Right renal pelvis (tissue), 4 donors: ENCODE measurements at regions not wholly inside any gene's neighbourhood (a gene's known extent, or its start where the extent isn't known, plus 50 kb on each side); places are given as distances from the start of the nearest gene placed in this dataset.

Experiments
- DNase-seq, 4 donors: peaks; one replicate each; pipeline ENCODE4 v3.0.0-alpha.2; 2013; ENCODE audit warnings: low read depth in 4 of 4, low spot score in 3 of 4, missing footprints in 1 of 4

DNA sequence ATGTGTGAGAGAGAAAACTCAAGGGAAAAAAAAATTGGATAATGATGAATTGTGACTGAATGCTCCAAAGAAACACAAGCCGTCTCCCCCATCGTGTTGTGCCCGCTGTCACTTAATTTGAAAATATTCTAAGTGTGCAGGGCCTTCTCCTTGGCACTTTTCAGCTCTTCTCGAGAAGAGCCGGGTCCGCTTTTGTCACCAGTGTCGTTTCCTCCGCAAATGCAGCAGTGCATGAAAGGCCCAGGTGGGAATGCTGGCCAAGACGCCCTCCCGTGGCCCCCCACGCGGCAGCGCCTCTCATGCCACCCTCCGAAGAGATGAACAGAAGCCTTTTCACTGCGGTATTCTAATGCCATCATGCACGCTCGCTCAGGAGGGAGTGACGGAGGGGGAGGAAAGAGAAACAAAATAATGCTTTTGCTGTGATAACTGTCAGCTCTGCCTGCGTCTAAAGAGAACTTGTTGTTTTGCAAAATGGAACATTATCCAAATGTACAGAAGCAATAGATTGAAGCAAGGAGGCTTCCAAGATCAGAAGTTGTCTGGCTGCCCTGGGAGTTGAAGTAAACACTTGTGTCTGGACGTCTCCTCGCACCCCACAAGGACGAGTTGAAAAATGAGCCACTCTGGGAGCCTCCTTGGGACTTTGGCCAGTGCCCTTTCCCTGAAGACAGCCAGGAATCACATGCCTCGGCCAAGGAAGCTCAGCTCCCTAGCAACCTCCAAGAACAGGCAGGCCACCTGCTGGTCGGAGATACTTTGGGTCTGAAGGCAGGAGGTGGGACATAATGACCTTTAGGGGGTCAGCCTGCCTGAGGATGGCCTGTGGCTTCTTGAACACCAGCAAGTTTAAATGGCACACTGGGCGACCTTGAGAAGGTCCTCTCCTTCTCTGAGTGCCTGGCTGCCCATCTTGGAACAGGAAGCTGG lies 166.1 kb upstream of the ZC3H12A start:
- DNase-seq: no peak

DNA sequence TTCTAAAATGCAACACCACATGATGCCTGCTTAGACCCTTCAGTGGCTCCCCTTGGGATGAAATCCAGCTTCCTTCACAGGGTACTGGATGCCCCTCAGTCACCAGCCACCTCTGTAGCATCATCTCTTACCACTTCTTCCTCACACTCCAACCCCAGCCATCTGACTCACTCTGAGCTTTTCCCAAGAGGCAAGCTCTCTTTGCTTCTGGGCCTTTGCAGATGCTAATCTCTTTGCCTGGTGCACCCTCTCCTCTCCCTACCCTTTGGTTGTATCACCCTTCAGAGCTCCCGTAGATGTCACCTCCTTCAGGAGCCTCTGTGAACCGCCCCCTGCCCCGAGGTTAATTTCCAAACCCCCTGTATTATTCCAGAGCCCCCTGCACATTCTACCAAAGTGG lies 164.8 kb upstream of the ZC3H12A start:
- DNase-seq: no peak

DNA sequence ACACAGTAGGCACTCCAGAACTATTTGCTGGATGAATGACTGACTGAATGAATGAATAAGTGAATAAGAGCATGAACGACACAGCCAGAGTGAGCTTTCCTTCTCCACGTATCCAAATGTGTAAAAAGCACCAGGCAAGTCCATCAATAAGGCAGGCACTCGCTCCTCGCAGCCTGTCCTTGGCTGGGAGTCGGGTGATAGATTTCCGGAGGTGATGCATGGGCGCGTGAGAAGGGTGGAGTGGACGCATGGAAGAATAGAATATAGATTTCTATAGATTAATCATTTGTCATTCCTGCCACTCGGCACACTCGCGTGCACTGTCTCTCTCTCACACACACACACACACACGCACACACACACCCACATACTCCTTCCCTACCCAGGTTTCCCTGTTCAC lies 164.3 kb upstream of the ZC3H12A start:
- DNase-seq: no peak

DNA sequence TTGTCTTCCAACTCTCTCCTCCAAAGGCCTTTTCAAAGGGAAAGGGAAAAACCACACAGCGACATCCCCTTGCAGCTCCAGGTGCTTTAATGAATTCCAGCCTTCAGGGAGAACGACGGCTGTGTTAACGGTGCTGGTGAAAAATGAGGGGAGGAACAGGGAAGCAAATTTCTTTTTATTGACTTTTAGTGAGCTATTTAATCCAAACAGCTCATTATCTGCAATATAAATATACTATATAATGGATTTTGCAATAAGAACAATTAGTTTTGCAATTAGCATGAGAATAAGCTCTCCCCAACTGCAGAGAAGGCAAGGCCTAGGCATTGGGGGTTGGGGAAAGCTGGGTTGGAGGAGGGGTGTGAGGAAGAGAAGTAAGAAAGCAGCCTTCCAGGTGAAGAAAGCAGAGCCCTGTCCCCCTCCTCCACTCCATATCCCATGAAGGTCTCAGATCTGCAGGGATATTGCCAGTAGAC lies 159.0 kb upstream of the ZC3H12A start:
- DNase-seq: no peak

DNA sequence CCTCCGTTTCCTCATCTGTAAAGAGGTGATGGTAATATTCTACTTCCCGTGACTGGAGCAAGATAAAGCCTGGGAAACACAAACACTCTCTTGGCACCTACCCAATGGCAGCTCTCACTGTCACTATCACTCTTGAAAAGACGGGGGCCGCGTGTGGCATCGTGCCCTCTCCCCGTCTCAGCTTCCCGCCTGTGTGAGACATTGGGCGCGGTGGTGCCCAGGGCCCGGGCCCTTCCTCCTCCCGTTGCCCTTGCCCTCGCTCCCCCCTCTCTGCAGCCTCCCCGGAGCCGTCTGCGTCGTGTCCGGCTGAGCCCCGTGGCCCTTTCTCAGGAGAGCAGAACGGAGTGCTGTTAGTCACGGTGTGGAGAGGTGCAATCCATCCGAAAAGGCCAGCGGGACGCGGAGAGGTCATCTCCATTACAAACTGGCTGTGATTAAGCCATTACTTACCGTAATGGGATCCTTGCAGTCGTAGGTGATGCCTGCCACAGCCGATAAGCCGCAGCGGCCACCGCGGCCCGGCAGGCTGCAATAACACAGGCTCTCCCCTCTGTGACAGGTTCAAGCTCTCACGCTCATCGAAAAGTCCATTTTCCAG lies 156.4 kb upstream of the ZC3H12A start:
- peak in 1 of 4 donors; percentile 20 for DNase-seq

DNA sequence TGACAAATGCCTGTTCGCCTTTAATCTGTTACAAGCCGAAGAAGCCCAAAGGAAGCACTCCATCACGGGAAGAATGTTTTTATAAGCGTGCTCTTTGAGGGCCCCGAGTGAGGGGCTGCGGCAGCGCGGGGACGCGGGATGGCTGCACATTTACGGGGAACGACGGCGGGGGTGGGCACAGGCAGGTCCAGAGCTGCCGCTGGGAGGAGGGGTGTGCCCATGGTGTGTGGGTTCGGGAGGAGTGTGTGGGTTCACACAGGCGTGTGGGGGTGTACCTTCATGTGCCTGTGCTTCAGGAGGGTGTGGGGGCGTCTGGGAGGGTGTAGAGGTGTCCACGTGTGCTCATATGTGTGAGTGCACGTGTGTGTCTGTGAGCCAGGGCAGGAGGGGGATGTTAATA lies 155.9 kb upstream of the ZC3H12A start:
- DNase-seq: no peak

DNA sequence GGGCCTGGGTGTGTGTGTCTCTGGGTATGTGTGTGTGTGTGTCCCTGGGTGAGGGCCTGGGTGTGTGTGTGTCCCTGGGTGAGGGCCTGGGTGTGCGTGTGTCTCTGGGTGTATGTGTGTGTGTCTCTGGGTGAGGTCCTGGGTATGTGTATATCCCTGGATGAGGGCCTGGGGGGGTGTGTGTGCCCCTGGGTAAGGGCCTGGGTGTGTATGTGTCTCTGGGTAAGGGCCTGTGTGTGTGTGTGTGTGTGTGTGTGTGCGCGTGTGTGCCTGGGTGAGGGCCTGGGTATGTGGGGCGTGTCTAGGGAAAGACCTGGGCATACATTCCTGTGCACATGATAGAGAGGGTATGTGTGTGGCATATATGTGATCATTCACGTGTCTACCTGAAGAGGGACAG lies 155.1 kb upstream of the ZC3H12A start:
- DNase-seq: no peak

DNA sequence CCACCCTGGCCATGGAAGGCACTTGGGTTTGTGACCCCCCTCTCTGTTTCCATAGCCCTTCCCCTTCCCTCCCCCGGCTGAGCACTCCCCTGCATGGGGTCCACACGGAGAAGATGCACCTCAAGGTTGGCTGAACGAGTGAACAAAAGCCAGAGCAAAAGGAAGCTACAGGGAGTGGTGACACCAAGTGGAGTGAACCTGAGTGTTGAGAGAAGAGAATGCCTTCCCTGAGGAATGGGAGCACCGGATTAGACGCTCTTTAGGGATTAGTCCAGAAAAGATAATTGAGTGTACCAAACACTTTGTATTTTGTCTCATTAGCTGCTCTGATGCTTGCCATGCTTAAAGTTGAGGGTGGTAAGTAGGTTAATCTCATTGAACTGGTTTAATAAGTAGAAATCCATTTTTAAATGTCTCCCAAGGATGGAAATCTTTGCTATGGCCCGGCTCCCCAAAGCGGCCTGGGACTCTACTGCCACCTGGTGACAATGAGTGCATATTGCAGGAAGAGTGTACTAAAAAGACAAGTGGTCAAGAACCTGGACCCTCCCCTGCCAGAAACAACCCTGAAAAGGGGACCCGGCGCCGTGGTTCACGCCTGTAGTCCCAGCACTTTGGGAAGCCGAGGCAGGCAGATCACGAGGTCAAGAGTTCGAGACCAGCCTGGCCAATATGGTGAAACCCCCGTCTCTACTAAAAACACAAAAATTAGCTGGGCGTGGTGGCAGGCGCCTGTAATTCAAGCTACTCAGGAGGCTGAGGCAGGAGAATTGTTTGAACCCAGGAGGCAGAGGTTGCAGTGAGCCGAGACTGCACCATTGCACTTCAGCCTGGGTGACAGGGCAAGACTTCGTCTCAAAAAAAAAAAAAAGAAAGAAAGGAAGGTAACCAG lies 150.6 kb upstream of the ZC3H12A start:
- DNase-seq: no peak

DNA sequence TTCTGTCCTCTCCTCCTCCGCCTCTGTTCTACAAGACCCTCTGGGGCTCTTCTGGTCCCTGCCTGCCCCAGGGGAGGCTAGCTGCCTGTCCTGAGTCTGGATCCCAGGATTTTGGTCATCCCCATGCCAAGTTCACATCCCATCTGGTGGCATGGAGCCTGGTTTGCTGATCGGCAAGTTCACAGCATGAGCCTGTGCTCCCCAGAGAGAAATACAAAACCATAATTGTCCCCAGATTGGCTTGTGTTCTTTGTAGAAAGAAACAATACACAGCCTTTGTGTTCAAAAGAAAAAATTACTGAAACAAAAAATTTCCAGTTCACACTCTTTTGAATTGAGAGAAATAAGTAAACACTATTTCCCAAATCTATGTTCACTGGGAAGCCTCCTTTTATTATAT lies 149.4 kb upstream of the ZC3H12A start:
- DNase-seq: no peak

DNA sequence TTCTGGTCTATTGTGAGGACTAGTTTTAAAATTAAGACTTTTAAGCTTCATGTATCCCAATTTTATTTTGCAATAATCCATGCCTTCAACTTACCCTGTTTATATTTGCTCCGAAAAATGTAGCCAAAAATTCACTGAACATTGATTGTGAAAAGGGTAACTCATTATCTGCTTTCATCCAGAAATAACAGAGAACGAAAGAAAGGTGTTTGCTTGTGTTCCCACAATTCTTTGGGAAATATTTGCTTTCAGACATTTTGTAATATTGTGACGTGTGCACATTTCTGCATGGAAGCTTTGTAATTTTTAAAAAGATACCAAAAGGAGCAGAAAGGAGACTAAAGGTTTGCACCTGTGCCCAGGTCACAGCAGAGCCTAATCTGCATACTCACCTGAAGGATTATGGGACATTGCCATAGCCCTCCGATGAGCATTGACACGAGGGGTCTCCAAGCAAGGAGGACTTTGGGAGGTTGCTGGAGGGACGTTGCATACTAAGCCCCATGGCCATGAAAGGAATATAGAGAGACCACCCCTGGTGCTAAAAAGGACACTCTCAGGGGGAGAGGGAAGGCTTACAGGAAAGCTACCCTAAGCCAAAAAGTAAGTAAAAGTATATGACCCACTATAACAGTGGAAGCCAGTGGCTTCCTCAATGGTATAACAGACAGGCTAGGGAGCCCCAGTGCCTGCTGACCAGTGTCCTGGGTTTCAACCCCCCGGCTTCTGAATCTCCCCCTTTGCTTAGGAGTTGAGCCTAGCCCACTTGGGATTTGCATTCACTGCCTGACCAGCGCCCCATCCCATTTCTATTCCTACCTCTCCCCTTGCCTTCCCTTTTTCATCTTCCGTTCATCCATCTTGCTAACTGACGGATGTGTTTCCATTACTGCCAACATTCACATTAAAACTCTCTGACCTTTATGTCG lies 148.6 kb upstream of the ZC3H12A start:
- no peak for DNase-seq

DNA sequence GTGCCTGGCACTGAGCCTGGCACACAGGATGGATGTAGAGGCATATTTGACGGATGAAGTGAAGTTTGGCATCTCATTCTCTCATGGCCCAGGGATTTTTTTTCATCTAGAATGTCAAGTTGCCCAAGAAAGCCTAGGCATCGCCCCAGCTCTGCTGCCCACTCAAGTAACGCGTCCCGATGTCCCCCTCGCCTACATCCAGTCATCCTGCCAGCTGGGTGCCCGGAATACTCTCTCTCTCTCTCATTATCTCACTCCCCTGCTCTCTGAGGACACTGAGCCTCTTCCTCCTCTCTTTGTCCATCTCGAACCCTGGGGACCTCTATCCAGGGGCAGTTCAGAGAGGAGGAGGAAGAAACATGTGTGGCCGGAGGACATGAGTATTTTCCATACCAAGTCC lies 142.3 kb upstream of the ZC3H12A start:
- DNase-seq: no peak

DNA sequence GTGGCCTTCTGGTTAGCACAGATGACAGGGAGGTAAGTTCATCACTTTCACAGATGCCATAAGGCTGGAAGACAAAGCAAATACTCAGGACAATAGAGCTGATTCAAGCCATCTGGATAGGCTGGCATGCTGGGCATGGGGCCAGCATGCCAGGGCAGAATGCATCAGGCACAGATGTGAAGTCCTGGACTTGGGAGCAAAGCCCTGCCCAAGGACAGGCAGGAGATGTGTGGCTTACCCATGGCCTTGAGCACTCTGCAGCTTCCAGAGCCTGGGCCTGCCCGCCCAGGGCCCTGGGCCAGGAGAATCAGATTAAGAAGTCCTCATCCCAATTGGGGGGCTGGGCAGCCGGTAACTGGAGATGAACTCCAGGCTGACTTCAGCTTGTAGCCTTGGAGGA lies 135.7 kb upstream of the ZC3H12A start:
- no peak for DNase-seq

DNA sequence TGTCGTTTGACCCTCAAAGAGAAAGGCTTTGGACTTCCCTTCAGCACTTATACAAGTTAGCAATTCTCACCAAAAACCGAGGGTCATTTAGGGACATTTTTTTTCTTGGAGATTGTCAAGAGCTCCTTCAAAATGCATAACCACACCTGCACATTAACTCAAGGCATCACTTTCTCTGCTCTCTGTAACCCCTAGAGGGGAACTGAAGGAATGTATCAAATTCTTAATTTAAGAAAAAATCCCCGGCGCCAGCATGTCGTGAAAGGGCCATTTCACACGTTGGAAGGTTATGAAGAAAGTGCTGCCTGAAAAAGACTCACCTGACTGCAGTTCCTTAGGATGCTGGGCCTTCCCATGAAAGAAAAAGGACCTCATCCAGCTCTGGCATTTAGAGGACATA lies 131.6 kb upstream of the ZC3H12A start:
- no peak for DNase-seq

DNA sequence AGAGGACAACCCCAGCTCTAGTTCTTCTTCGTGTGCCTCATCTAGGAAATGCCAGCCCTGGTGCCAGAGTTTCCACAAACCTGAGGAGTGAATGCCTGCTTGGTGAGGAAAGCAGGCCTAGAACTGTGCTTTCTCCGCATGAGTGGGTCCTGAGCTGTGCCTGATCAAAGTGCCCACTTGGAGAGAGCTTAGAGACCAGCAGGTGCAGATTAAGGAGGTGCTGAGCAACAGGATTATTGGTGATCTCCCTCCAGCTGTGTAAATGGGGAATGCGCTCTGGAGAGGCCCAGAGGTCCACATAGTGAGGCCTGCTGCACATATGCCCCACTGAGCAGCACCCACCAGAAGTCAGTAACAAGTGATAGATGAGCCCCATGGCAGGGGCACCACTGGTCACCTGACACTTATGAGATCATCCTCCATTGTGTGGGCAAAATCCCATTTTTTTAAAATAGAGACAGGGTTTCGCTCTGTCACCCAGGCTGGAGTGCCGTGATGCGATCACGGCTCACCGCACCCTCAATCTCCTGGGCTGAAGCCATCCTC lies 127.2 kb upstream of the ZC3H12A start:
- no peak for DNase-seq

DNA sequence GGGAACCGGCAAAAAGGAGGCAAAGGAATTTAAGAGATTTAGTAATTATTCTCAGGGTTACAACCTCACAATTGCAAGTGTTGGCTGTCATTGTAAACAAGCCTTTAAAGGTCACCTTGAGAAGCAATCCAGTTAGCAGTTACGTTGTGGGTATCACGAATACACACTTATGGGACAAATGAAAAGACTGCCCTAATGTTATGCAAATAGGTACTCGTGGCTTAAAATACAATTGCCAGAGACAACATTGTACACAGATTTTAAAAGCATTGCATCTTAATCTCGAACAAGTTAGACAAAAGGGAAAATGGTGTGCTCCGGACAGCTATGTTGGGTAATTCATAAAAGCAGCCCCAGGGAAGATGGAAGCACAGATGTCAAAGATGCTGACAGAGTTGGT lies 120.5 kb upstream of the ZC3H12A start:
- no peak for DNase-seq

DNA sequence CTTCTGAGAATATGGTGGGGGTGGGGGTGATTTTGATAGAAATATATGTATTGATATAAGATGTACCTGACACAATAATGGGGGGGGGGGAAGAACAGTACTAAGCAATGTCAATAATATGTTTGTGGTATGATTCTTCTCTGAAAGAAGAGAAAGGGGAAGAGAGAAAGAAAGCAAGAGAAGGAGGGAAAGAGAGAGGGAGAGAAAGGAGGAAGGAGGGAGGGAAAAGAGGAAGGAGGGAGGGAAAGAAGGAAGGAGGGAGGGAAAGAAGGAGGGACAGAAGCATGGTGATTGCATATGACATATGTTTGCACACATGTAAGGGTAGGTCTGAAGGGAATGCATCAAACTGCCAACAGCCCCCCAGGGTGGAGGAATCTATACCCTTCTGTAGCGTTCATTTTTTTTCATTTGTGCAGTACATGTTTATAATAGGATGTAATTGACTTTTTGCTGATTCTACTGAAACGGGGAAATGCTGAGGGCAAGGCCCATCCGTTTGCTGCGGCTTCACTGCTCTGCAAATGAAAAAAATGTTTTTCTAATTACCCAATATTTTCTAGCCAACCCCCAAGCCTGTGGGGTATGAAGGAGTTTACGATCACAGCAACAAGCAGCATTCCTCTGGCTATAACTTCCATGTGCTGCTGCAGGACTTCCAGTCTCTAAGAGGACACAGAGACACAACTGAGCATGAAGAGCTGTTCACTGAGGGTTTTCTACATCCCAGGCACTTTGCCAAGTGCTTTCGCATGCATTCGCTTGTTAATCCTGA lies 119.3 kb upstream of the ZC3H12A start:
- no peak for DNase-seq

DNA sequence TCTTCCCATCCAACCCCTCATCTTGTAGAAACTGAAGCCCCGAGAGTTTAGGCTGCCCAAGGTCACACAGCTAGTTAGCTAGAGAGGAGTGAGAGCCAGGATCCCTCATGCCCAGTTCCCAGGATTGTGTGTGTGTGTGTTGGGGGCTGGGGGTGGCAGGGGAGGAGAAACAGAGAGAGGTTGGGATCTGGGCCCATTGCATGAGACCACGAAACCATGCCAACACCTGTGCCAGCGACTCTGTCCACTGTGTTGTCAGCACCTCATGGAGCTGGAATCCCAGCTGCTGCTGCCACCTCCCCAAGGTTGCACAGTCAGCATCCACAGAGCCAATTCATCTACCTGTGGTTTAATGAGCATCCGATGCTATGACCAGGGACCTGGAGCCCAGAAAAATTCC lies 115.4 kb upstream of the ZC3H12A start:
- no peak for DNase-seq

DNA sequence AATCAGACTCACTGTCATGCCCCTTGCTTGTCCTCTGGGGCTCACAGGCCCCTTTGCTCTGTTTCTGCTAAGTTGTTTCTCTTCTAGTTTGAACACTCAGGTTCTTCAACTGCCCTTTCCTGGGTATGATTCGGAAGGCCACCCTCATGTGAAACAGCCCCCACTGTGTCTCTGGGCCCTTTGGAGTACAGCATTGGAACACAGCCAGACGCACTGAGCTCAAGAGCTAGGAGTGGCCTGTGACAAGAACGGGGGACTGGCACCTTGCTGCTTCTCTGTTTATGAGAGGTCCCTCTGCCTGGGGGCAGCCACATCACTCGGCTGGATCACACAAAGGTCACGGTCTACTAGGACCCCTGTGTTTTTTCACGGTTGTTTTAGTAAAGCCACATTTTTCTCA lies 114.4 kb upstream of the ZC3H12A start:
- no peak for DNase-seq
